ENCODE measurements at regions not wholly inside any gene's neighbourhood (a gene's known extent, or its start where the extent isn't known, plus 50 kb on each side); places are given as distances from the start of the nearest gene placed in this dataset.

DNA sequence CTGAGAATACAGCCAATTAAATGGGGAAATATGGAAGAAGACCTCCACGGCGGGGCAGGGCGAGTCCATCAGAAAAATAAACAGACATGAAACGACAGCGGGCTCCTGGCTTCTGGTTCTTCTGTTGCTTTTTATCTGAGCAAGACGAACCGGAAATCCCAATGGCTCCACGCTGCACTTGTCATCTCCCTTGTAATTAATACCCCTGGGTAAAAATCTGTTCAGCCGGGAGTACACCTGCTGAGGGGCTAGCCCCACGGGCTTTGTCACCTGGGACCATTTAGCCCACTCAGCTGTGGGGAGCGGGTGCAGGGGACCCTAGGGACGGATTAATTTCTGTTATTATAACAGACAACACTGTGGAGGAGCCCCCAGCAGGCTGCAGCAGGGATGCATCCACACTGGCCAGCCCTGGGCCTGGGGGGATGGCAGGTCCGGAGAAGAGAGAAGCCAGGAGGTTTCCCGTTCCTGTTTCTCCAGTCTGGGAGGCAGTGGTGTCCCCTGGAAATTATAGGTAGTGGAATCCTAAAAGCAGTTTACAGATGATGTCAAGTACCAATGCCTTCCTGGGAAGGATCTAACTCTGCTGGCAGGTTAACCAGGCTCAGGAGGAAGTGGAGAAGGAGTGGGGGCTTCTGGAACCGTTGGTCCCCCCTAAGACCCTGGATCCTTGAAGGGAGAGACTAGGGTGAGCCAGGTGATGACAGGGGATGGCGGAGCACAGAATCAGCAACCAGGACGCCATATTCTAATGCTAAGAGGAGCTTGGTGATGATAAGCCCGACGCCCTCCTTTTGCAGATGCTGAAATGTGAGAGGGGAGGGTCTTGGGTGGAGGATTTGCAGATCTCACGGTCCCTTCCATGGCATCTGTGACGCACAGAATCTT, 566.1 kb downstream of the PTPRU start:
- CTCF ChIA-PET: no interaction called here

GRCh38 chr1:29801561-29801973, 565.2 kb downstream of the PTPRU start:
- H3K4me3 ChIP-seq (ENCODE audit: low read depth, low read length): no peak overlapping the region
- TF ChIP-seq, protein P1, sequence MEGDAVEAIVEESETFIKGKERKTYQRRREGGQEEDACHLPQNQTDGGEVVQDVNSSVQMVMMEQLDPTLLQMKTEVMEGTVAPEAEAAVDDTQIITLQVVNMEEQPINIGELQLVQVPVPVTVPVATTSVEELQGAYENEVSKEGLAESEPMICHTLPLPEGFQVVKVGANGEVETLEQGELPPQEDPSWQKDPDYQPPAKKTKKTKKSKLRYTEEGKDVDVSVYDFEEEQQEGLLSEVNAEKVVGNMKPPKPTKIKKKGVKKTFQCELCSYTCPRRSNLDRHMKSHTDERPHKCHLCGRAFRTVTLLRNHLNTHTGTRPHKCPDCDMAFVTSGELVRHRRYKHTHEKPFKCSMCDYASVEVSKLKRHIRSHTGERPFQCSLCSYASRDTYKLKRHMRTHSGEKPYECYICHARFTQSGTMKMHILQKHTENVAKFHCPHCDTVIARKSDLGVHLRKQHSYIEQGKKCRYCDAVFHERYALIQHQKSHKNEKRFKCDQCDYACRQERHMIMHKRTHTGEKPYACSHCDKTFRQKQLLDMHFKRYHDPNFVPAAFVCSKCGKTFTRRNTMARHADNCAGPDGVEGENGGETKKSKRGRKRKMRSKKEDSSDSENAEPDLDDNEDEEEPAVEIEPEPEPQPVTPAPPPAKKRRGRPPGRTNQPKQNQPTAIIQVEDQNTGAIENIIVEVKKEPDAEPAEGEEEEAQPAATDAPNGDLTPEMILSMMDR (IDR thresholded peaks at IDR 0.05; ENCODE audit: insufficient read depth, low read depth, low read length): no peak
- ChIA-PET POLR2A (no interaction called here), CTCF (interaction anchor here (0.7 kb wide), 1 partner anchor 10 kb away, joined by 3 read pairs; no protein-coding TSS in a partner anchor)
- H3K27me3 ChIP-seq (ENCODE audit: control insufficient read depth, insufficient read depth, low read length): no peaks in the 10 kb centered on the region
- H3K36me3 ChIP-seq (ENCODE audit: control insufficient read depth, insufficient read depth, low read length): no peaks in the 10 kb centered on the region
- DNase-seq (ENCODE audit: low read depth): no peak

More for the DNA sequence above, 566.1 kb downstream of the PTPRU start:
- no peaks in the 10 kb centered on the region for H3K27me3 ChIP-seq (ENCODE audit: control insufficient read depth, insufficient read depth, low read length)
- TF ChIP-seq, protein P1 (IDR thresholded peaks at IDR 0.05; ENCODE audit: insufficient read depth, low read depth, low read length): no peak
- H3K36me3 ChIP-seq (ENCODE audit: control insufficient read depth, insufficient read depth, low read length): no peaks in the 10 kb centered on the region
- no peak overlapping the region for H3K4me3 ChIP-seq (ENCODE audit: low read depth, low read length)
- no peak for DNase-seq (ENCODE audit: low read depth)
- POLR2A ChIA-PET: no interaction called here

GRCh38 chr1:29801003-29801402, 564.7 kb downstream of the PTPRU start:
- TF ChIP-seq, protein P1 (IDR thresholded peaks at IDR 0.05; ENCODE audit: insufficient read depth, low read depth, low read length): no peak
- POLR2A ChIA-PET: no interaction called here
- H3K4me3 ChIP-seq (ENCODE audit: low read depth, low read length): no peak overlapping the region
- DNase-seq (ENCODE audit: low read depth): no peak
- H3K27me3 ChIP-seq (ENCODE audit: control insufficient read depth, insufficient read depth, low read length): no peaks in the 10 kb centered on the region
- no peaks in the 10 kb centered on the region for H3K36me3 ChIP-seq (ENCODE audit: control insufficient read depth, insufficient read depth, low read length)
- CTCF ChIA-PET: no interaction called here

- Histone ChIP-seq H3K36me3 (ENCODE audit: control insufficient read depth, insufficient read depth, low read length) (no peaks in the 10 kb centered on the region), H3K4me3 (ENCODE audit: low read depth, low read length) (no peak overlapping the region), H3K27me3 (ENCODE audit: control insufficient read depth, insufficient read depth, low read length) (no peaks in the 10 kb centered on the region)
- no peak for DNase-seq (ENCODE audit: low read depth)
- ChIA-PET POLR2A (no interaction called here), CTCF (interaction anchor here (1.6 kb wide), 1 partner anchor 285 kb away, joined by 3 read pairs; no protein-coding TSS in a partner anchor)
- TF ChIP-seq, protein P1 (IDR thresholded peaks at IDR 0.05; ENCODE audit: insufficient read depth, low read depth, low read length): no peak
Measured at GRCh38 chr1:29800522-29800956, 564.2 kb downstream of the PTPRU start.

GRCh38 chr1:29800120-29800519, 563.8 kb downstream of the PTPRU start:
- POLR2A ChIA-PET: no interaction called here
- no peak overlapping the region for H3K4me3 ChIP-seq (ENCODE audit: low read depth, low read length)
- no peaks in the 10 kb centered on the region for H3K27me3 ChIP-seq (ENCODE audit: control insufficient read depth, insufficient read depth, low read length)
- no peak for DNase-seq (ENCODE audit: low read depth)
- H3K36me3 ChIP-seq (ENCODE audit: control insufficient read depth, insufficient read depth, low read length): no peaks in the 10 kb centered on the region
- CTCF ChIA-PET: interaction anchor here (1.6 kb wide), 1 partner anchor 285 kb away, joined by 3 read pairs; no protein-coding TSS in a partner anchor
- TF ChIP-seq, protein P1 (IDR thresholded peaks at IDR 0.05; ENCODE audit: insufficient read depth, low read depth, low read length): no peak

All from BJ (cell line).